Neural cell (in vitro differentiated cells): ENCODE measurements at regions not wholly inside any gene's neighbourhood (a gene's known extent, or its start where the extent isn't known, plus 50 kb on each side); places are given as distances from the start of the nearest gene placed in this dataset.

Experiments
- H2AFZ ChIP-seq: fragments of 200-600, 300-800 bp; sonication (generic), shearing (Covaris generic); 2 replicates; pipeline ENCODE4 v1.6.0; 2014; ENCODE audit warnings: low read depth, mild to moderate bottlenecking, antibody characterized with exemption, low read length, moderate library complexity
- H3F3A ChIP-seq: fragments of 200-600 bp; shearing (Covaris generic); 2 replicates; pipeline ENCODE4 v1.6.1; 2016; ENCODE audit warnings: mild to moderate bottlenecking, moderate library complexity, mixed read lengths, antibody characterized with exemption, low read length; ENCODE audit not compliant: insufficient read depth, poor library complexity, severe bottlenecking
- H3K27ac ChIP-seq: fragments of 200-600, 300-800 bp; sonication (generic), shearing (Covaris generic); 2 replicates; pipeline ENCODE4 v1.5.1; 2014; ENCODE audit warnings: mild to moderate bottlenecking, low read length, moderate library complexity
- H3K27me3 ChIP-seq: fragments of 300-800, 200-600 bp; sonication (generic), shearing (Covaris generic); 2 replicates; pipeline ENCODE4 v1.6.0; 2014; ENCODE audit warnings: mild to moderate bottlenecking, low read depth, low read length, moderate library complexity; ENCODE audit not compliant: insufficient read depth
- H3K36me3 ChIP-seq: fragments of 300-800, 200-600 bp; sonication (generic), shearing (Covaris generic); 2 replicates; pipeline ENCODE4 v1.5.1; 2014; ENCODE audit warnings: mild to moderate bottlenecking, antibody characterized with exemption, low read length, moderate library complexity; ENCODE audit not compliant: insufficient read depth
- H3K4me2 ChIP-seq: fragments of 300-800, 200-600 bp; sonication (generic), shearing (Covaris generic); 2 replicates; pipeline ENCODE4 v1.6.0; 2014; ENCODE audit warnings: mild to moderate bottlenecking, low read length
- H3K4me3 ChIP-seq: fragments of 300-800, 200-600 bp; sonication (generic), shearing (Covaris generic); 2 replicates; pipeline ENCODE4 v1.5.1; 2014; ENCODE audit warnings: mild to moderate bottlenecking, low read length, moderate library complexity
- H3K79me2 ChIP-seq: fragments of 200-600 bp; shearing (Covaris generic); replicated peaks from 2 replicates; pipeline ENCODE4 v1.6.0; 2014; ENCODE audit warnings: mild to moderate bottlenecking, low read length, moderate library complexity; ENCODE audit not compliant: insufficient read depth
- H3K9ac ChIP-seq: fragments of 300-800, 200-600 bp; sonication (generic), shearing (Covaris generic); 2 replicates; pipeline ENCODE4 v1.6.1; 2016; ENCODE audit warnings: mild to moderate bottlenecking, low read length, mixed read lengths
- H3K9me2 ChIP-seq: fragments of 200-600 bp; shearing (Covaris generic); 2 replicates; pipeline ENCODE4 v1.6.1; 2016; ENCODE audit warnings: mild to moderate bottlenecking, low read length, mixed read lengths; ENCODE audit not compliant: insufficient read depth
- H3K9me3 ChIP-seq: fragments of 200-600, 300-800 bp; sonication (generic), shearing (Covaris generic); 2 replicates; pipeline ENCODE4 v1.6.1; 2016; ENCODE audit warnings: mild to moderate bottlenecking, mixed run types, low read length, moderate library complexity, mixed read lengths
- H4K20me1 ChIP-seq: fragments of 200-600 bp; shearing (Covaris generic); 2 replicates; pipeline ENCODE4 v1.6.1; 2016; ENCODE audit warnings: mild to moderate bottlenecking, mixed run types; ENCODE audit not compliant: insufficient read depth
- CTCF ChIP-seq: fragments of 450-650 bp; IDR thresholded peaks from 2 replicates; pipeline ENCODE4 v1.5.1; 2014; ENCODE audit warnings: antibody characterized with exemption, mild to moderate bottlenecking, moderate library complexity; ENCODE audit not compliant: poor library complexity, severe bottlenecking
- EP300 ChIP-seq: fragments of 450-650 bp; conservative IDR thresholded peaks from 2 replicates; pipeline ENCODE4 v1.6.1; 2014; ENCODE audit warnings: antibody characterized with exemption, mild to moderate bottlenecking, moderate library complexity; ENCODE audit not compliant: poor library complexity, severe bottlenecking
- EZH2 ChIP-seq: fragments of 200-600, 300-800 bp; shearing (Covaris generic), sonication (generic); IDR thresholded peaks from 2 replicates; pipeline ENCODE4 v1.6.1; 2014; ENCODE audit warnings: antibody characterized with exemption, low read length, borderline replicate concordance, mild to moderate bottlenecking; ENCODE audit not compliant: insufficient read depth, poor library complexity, severe bottlenecking
- MXI1 ChIP-seq: fragments of 450-650 bp; conservative IDR thresholded peaks from 2 replicates; pipeline ENCODE4 v1.6.1; 2014; ENCODE audit warnings: antibody characterized with exemption, mild to moderate bottlenecking; ENCODE audit not compliant: poor library complexity, severe bottlenecking
- POLR2AphosphoS5 ChIP-seq: IDR thresholded peaks from 2 replicates; pipeline ENCODE4 v1.6.1; 2012
- RAD21 ChIP-seq: fragments of 450-650 bp; conservative IDR thresholded peaks from 2 replicates; pipeline ENCODE4 v1.6.1; 2014; ENCODE audit warnings: antibody characterized with exemption, mild to moderate bottlenecking, moderate library complexity
- REST ChIP-seq: IDR thresholded peaks from 2 replicates; pipeline ENCODE4 v1.6.1; 2012; ENCODE audit warnings: borderline replicate concordance
- SMC3 ChIP-seq: fragments of 450-650 bp; conservative IDR thresholded peaks from 2 replicates; pipeline ENCODE4 v1.6.1; 2014; ENCODE audit warnings: antibody characterized with exemption, mild to moderate bottlenecking, moderate library complexity; ENCODE audit not compliant: poor library complexity
- TAF1 ChIP-seq: IDR thresholded peaks from 2 replicates; pipeline ENCODE4 v1.6.1; 2012; ENCODE audit warnings: low read depth

- no peak overlapping the region for H3K27ac ChIP-seq
- no peak overlapping the region for H3K4me3 ChIP-seq
- H3K9me2 ChIP-seq, result no peaks in the 10 kb centered on the region
- no peaks in the 10 kb centered on the region for H3K79me2 ChIP-seq
- H4K20me1 ChIP-seq, result no peaks in the 10 kb centered on the region
- H3K4me2 ChIP-seq, result no peak overlapping the region
- TF ChIP-seq MXI1 (no peak), CTCF (no peak), EZH2 (no peak), REST (no peak)
- no peaks in the 10 kb centered on the region for H3K36me3 ChIP-seq
- H3K9ac ChIP-seq, result no peak overlapping the region
- H3K9me3 ChIP-seq, result no peaks in the 10 kb centered on the region
- no peaks in the 10 kb centered on the region for H3K27me3 ChIP-seq
- no peaks in the 10 kb centered on the region for H3F3A ChIP-seq
- no peak overlapping the region for H2AFZ ChIP-seq
These were observed 206.4 kb upstream of the P2RY1 start for GRCh38 chr3:152628496-152628895.

GRCh38 chr3:152629363-152630122 is 205.4 kb upstream of the P2RY1 start:
- no peak overlapping the region for H3K4me3 ChIP-seq
- H3K9me2 ChIP-seq, result no peaks in the 10 kb centered on the region
- H2AFZ ChIP-seq, result no peak overlapping the region
- H4K20me1 ChIP-seq, result no peaks in the 10 kb centered on the region
- no peaks in the 10 kb centered on the region for H3K36me3 ChIP-seq
- H3K9ac ChIP-seq, result no peak overlapping the region
- no peak overlapping the region for H3K27ac ChIP-seq
- no peaks in the 10 kb centered on the region for H3F3A ChIP-seq
- no peaks in the 10 kb centered on the region for H3K9me3 ChIP-seq
- no peaks in the 10 kb centered on the region for H3K27me3 ChIP-seq
- no peaks in the 10 kb centered on the region for H3K79me2 ChIP-seq
- TF ChIP-seq EZH2 (no peak), SMC3 (no peak), REST (no peak), POLR2AphosphoS5 (no peak), RAD21 (no peak), TAF1 (no peak), CTCF (no peak), EP300 (no peak), MXI1 (no peak)
- no peak overlapping the region for H3K4me2 ChIP-seq
